ENCODE measurements at regions not wholly inside any gene's neighbourhood (a gene's known extent, or its start where the extent isn't known, plus 50 kb on each side); places are given as distances from the start of the nearest gene placed in this dataset.

DNA sequence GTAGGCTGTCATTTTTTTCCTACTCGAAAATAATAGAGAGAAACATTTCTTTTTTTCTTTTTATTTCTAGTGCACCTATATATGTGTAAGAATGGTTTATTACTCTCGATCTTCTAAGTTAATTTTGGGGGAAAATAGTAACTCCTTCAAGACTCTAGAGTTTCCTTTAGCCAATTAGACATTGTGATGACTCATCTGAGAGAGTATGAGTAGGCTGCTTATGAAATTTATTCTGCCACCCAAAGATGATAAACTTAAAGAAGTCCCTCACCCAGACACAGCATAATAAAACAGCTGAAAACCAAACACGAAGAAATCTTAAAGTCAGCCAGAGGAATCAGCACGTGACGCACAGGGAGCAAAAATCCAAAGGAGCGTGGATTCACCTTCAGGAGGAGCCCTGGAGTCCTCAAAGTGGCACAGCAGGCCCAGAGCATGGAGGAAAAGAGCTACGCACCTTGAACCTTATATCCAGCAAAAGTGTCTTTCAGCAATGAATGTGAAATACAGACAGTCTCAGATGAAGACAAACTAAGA lies 81.9 kb downstream of the ERMARD start:
- TF ChIP-seq, protein P1, sequence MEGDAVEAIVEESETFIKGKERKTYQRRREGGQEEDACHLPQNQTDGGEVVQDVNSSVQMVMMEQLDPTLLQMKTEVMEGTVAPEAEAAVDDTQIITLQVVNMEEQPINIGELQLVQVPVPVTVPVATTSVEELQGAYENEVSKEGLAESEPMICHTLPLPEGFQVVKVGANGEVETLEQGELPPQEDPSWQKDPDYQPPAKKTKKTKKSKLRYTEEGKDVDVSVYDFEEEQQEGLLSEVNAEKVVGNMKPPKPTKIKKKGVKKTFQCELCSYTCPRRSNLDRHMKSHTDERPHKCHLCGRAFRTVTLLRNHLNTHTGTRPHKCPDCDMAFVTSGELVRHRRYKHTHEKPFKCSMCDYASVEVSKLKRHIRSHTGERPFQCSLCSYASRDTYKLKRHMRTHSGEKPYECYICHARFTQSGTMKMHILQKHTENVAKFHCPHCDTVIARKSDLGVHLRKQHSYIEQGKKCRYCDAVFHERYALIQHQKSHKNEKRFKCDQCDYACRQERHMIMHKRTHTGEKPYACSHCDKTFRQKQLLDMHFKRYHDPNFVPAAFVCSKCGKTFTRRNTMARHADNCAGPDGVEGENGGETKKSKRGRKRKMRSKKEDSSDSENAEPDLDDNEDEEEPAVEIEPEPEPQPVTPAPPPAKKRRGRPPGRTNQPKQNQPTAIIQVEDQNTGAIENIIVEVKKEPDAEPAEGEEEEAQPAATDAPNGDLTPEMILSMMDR (IDR thresholded peaks at IDR 0.05; ENCODE audit: poor library complexity) = no peak
- no peak for TF ChIP-seq EZH2 (IDR thresholded peaks at IDR 0.05; ENCODE audit: borderline replicate concordance)
